CD14-positive monocyte (primary cell): ENCODE measurements at regions not wholly inside any gene's neighbourhood (a gene's known extent, or its start where the extent isn't known, plus 50 kb on each side); places are given as distances from the start of the nearest gene placed in this dataset.

Experiments used
- DNase-seq, 3 donors: peaks; one replicate each; pipeline ENCODE4 v3.0.0-alpha.2; 2011 to 2022
- H2AFZ ChIP-seq: 2 replicates; pipeline ENCODE4 v1.6.0; 2012; ENCODE audit warnings: mild to moderate bottlenecking, low read depth, low read length, inconsistent platforms; ENCODE audit not compliant: insufficient read depth, poor library complexity, severe bottlenecking
- H3K27ac ChIP-seq, 2 donors: 1 replicate in 1 of 2; 2 replicates in 1 of 2; pipeline ENCODE4 v1.5.1; 2012 to 2013; ENCODE audit warnings: low read length in 2 of 2, control low read depth in 1 of 2, inconsistent platforms in 1 of 2, low read depth in 1 of 2, mild to moderate bottlenecking in 1 of 2
- H3K27me3 ChIP-seq, 2 donors: one replicate each; pipeline versions ENCODE4 v1.6.0 to v1.6.1; 2011 to 2013; ENCODE audit warnings: low read length in 2 of 2; ENCODE audit not compliant: control insufficient read depth in 2 of 2, insufficient read depth in 2 of 2
- H3K36me3 ChIP-seq, 2 donors: replicated peaks in 1 of 2; 1 replicate in 1 of 2; 2 replicates in 1 of 2; pipeline versions ENCODE4 v1.5.1 to v1.6.1; 2012 to 2013; ENCODE audit warnings: low read length in 2 of 2, control low read depth in 1 of 2, inconsistent platforms in 1 of 2, mild to moderate bottlenecking in 1 of 2; ENCODE audit not compliant: insufficient read depth in 2 of 2, control insufficient read depth in 1 of 2
- H3K4me1 ChIP-seq, 2 donors: 1 replicate in 1 of 2; 2 replicates in 1 of 2; pipeline versions ENCODE4 v1.5.1 to v1.6.1; 2012 to 2013; ENCODE audit warnings: low read length in 2 of 2, control low read depth in 1 of 2, inconsistent platforms in 1 of 2, mild to moderate bottlenecking in 1 of 2, moderate library complexity in 1 of 2; ENCODE audit not compliant: insufficient read depth in 2 of 2, control insufficient read depth in 1 of 2
- H3K4me2 ChIP-seq: replicated peaks from 2 replicates; pipeline ENCODE3; 2012; ENCODE audit warnings: low read length, moderate library complexity, mild to moderate bottlenecking; ENCODE audit not compliant: poor library complexity, severe bottlenecking; ENCODE audit errors: extremely low read depth
- H3K4me3 ChIP-seq, 3 experiments: fragments of 200-600 bp in 1 of 3; sonication (generic) in 1 of 3; replicated peaks in 1 of 3; 1 replicate in 2 of 3; 2 replicates in 1 of 3; pipeline ENCODE4 v1.5.1; 2011 to 2013; ENCODE audit warnings: low read length in 3 of 3, mild to moderate bottlenecking in 3 of 3, control low read depth in 2 of 3, low read depth in 2 of 3, inconsistent platforms in 1 of 3, moderate library complexity in 1 of 3
- H3K79me2 ChIP-seq: 2 replicates; pipeline ENCODE4 v1.6.0; 2012; ENCODE audit warnings: mild to moderate bottlenecking, control low read depth, inconsistent platforms, low read length, moderate library complexity; ENCODE audit not compliant: insufficient read depth
- H3K9ac ChIP-seq: 2 replicates; pipeline ENCODE4 v1.6.0; 2017; ENCODE audit warnings: low read length, mild to moderate bottlenecking; ENCODE audit not compliant: insufficient read depth, poor library complexity, severe bottlenecking
- H3K9me3 ChIP-seq, 2 donors: replicated peaks in 1 of 2; 1 replicate in 1 of 2; 2 replicates in 1 of 2; pipeline versions ENCODE4 v1.5.1 to v1.6.1; 2012 to 2013; ENCODE audit warnings: low read length in 2 of 2, control low read depth in 1 of 2; ENCODE audit not compliant: control insufficient read depth in 1 of 2, insufficient read depth in 1 of 2
- H4K20me1 ChIP-seq: 2 replicates; pipeline ENCODE4 v1.6.0; 2012; ENCODE audit warnings: mild to moderate bottlenecking, low read length, control low read depth, moderate library complexity; ENCODE audit not compliant: insufficient read depth
- H3K27ac Mint-ChIP-seq, 7 donors: one replicate each; pipeline ENCODE4 v1.8.0; 2020; ENCODE audit warnings: mild to moderate bottlenecking in 7 of 7, mixed read lengths in 7 of 7, moderate library complexity in 6 of 7, inconsistent platforms in 2 of 7
- H3K27me3 Mint-ChIP-seq, 3 donors: one replicate each; pipeline ENCODE4 v1.8.0; 2021 to 2022; ENCODE audit warnings: low read depth in 3 of 3, mild to moderate bottlenecking in 3 of 3, mixed read lengths in 3 of 3, moderate library complexity in 3 of 3, inconsistent platforms in 1 of 3
- H3K36me3 Mint-ChIP-seq, 2 donors: one replicate each; pipeline ENCODE4 v1.8.0; 2020; ENCODE audit warnings: mixed read lengths in 2 of 2, inconsistent platforms in 1 of 2, mild to moderate bottlenecking in 1 of 2
- H3K4me1 Mint-ChIP-seq: one replicate; pipeline ENCODE4 v1.8.0; 2020; ENCODE audit warnings: mild to moderate bottlenecking, mixed read lengths
- H3K4me3 Mint-ChIP-seq, 2 donors: one replicate each; pipeline ENCODE4 v1.8.0; 2020; ENCODE audit warnings: mild to moderate bottlenecking in 2 of 2, mixed read lengths in 2 of 2, moderate library complexity in 1 of 2
- H3K9me3 Mint-ChIP-seq, 7 donors: one replicate each; pipeline ENCODE4 v1.8.0; 2020 to 2022; ENCODE audit warnings: mixed read lengths in 7 of 7, mild to moderate bottlenecking in 6 of 7, moderate library complexity in 6 of 7, inconsistent platforms in 2 of 7
- WGBS: methylation state at CpG from one replicate; pipeline ENCODE4 v1.1.5; 2013; ENCODE audit warnings: missing lambda C conversion rate; ENCODE audit not compliant: insufficient coverage; 5-methylcytosine and 5-hydroxymethylcytosine counted together
- intact Hi-C, 2 donors: fragments of 100-400 bp; cut with micrococcal nuclease; formaldehyde crosslinking; loops; one replicate each; pipeline versions ENCODE4 v1.15.0 to v1.15.1; 2023
- TF ChIP-seq, protein P1 (sequence below): fragments of 200-600 bp; IDR thresholded peaks from one replicate; pipeline ENCODE4 v1.8.0; 2022; ENCODE audit warnings: antibody characterized with exemption, mild to moderate bottlenecking

DNA sequence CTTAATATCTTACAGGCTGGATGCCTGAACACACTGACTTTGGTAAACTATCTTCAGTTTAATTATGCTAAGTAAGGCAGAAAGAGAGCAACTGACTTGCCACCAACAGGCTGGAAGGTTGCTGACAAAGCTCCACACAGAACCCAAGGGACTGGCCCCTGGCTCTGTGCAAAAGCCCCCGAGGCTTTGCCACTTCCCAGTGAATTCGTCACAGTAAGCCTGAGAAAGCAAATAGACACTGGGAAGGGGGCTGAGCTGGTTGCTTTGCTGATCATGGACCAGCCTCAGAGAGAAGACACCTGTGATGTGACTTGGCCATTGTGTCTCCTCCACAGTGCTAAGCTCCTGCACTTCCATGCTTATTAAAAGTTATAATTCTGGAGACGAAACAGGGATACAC lies 91.7 kb downstream of the BLID start:
- H3K27me3 ChIP-seq = no peaks in the 10 kb centered on the region
- Mint-ChIP-seq H3K4me3 (no peak overlapping the region), H3K9me3 (peaks cover 0 to 1% (median 0%) of the 10 kb centered on the region in 7 donors), H3K36me3 (no peaks in the 10 kb centered on the region), H3K27ac (no peak overlapping the region), H3K27me3 (peaks cover 1 to 8% (median 4%) of the 10 kb centered on the region in 3 donors), H3K4me1 (no peaks in the 10 kb centered on the region)
- no peaks in the 10 kb centered on the region for H4K20me1 ChIP-seq
- WGBS = 90% methylated on average over 3 of the region's 3 CpGs
- no peaks in the 10 kb centered on the region for H3K79me2 ChIP-seq
- H3K4me3 ChIP-seq = no peak overlapping the region
- intact Hi-C loops = no loop called here
- H3K4me2 ChIP-seq = no peak overlapping the region
- H3K9me3 ChIP-seq = no peaks in the 10 kb centered on the region
- TF ChIP-seq, protein P1, sequence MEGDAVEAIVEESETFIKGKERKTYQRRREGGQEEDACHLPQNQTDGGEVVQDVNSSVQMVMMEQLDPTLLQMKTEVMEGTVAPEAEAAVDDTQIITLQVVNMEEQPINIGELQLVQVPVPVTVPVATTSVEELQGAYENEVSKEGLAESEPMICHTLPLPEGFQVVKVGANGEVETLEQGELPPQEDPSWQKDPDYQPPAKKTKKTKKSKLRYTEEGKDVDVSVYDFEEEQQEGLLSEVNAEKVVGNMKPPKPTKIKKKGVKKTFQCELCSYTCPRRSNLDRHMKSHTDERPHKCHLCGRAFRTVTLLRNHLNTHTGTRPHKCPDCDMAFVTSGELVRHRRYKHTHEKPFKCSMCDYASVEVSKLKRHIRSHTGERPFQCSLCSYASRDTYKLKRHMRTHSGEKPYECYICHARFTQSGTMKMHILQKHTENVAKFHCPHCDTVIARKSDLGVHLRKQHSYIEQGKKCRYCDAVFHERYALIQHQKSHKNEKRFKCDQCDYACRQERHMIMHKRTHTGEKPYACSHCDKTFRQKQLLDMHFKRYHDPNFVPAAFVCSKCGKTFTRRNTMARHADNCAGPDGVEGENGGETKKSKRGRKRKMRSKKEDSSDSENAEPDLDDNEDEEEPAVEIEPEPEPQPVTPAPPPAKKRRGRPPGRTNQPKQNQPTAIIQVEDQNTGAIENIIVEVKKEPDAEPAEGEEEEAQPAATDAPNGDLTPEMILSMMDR = no peak
- H2AFZ ChIP-seq = no peak overlapping the region
- no peak overlapping the region for H3K27ac ChIP-seq
- no peak overlapping the region for H3K9ac ChIP-seq
- H3K36me3 ChIP-seq = no peaks in the 10 kb centered on the region
- H3K4me1 ChIP-seq = no peaks in the 10 kb centered on the region
- DNase-seq = no peak

DNA sequence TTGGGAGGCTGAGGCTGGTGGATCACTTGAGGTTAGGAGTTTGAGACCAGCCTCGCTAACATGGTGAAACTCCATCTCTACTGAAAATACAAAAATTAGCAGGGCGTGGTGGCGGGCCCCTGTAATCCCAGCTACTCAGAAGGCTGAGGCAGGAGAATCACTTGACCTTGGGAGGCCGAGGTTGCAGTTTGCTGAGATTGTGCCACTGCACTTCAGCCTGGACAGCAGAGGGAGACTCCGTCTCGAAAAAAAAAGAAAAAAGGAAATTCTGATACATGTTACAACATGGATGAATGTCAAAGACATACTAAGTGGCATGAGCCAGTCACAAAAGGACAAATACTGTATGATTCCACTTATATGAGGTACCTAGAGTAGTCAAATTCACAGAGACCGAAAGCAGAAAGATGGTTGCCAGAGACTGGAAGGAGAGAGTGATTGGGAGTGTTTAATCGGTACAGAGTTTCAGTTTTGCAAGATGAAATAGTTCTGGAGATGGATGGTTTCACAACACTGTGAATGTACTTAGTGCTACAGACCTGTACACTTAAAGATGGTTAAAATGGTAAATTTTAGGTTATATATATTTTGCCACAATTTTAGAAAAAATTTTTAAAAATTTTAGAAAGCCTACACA lies 92.3 kb downstream of the BLID start:
- Histone ChIP-seq H3K36me3 (no peaks in the 10 kb centered on the region), H3K27me3 (no peaks in the 10 kb centered on the region), H3K4me1 (no peaks in the 10 kb centered on the region), H3K4me3 (no peak overlapping the region), H3K79me2 (no peaks in the 10 kb centered on the region), H4K20me1 (no peaks in the 10 kb centered on the region), H3K27ac (no peak overlapping the region), H3K4me2 (no peak overlapping the region), H3K9ac (no peak overlapping the region), H2AFZ (no peak overlapping the region), H3K9me3 (no peaks in the 10 kb centered on the region)
- WGBS = 87% methylated on average over 7 of the region's 8 CpGs
- H3K27ac Mint-ChIP-seq = no peak overlapping the region
- H3K4me1 Mint-ChIP-seq = no peaks in the 10 kb centered on the region
- no peak overlapping the region for H3K4me3 Mint-ChIP-seq
- intact Hi-C loops = no loop called here
- no peaks in the 10 kb centered on the region for H3K36me3 Mint-ChIP-seq
- TF ChIP-seq, protein P1 = no peak
- no peak for DNase-seq
- H3K9me3 Mint-ChIP-seq = peaks cover 0 to 1% (median 0%) of the 10 kb centered on the region in 7 donors
- H3K27me3 Mint-ChIP-seq = peaks cover 1 to 8% (median 4%) of the 10 kb centered on the region in 3 donors
